ENCODE measurements at regions not wholly inside any gene's neighbourhood (a gene's known extent, or its start where the extent isn't known, plus 50 kb on each side); places are given as distances from the start of the nearest gene placed in this dataset.

DNA sequence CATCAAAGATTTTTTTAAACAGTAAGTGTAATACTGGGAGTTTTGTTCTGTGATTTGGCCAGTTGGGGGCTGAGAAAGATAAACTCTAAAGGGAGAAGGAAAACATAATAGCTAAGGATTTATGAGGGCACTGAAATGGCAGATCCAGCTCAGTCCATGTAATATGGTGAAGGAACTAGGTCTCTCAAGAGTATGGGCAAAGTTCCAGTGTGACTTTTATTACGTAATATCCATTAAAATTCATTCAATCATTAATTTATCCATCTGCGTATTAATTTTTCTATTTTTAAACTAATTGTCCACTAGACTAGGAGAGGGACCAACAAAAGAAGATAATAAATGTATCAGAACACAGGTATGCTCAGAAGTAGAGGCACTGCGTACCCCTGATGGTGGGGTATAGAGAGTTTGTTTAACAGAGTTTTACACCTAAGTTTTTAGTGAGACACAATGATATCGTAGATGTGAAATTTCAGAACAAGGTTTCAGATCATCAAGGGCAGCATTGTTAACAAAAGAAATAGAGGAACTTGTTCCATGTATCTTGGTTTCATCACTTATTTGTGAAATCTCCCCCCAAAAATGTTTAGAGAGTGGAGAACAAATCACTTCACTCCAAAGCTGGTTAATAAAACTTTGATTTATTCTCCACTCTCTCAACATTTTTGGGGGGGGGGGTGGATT, 351.1 kb downstream of the GRXCR1 start:
- TF ChIP-seq CTCF (IDR thresholded peaks at IDR 0.05), result no peak
- TF ChIP-seq POLR2A (IDR thresholded peaks at IDR 0.05), result no peak
